SK-N-SH (cell line): ENCODE measurements at regions not wholly inside any gene's neighbourhood (a gene's known extent, or its start where the extent isn't known, plus 50 kb on each side); places are given as distances from the start of the nearest gene placed in this dataset.

ENCODE experiments used
- CTCF ChIA-PET: fragments of 300-600, 350-600 bp; formaldehyde crosslinking; extraction: SDS; loops from one replicate; lab custom pipeline; 2021; lab: Yijun Ruan, JAX
- POLR2A ChIA-PET: fragments of 350-600 bp; sonication (Branson Sonifier 250); formaldehyde crosslinking; extraction: SDS; loops from one replicate; lab custom pipeline; 2020; ENCODE audit warnings: antibody characterized with exemption, inconsistent platforms; lab: Yijun Ruan, JAX
- DNase-seq: peaks from one replicate; pipeline ENCODE4 v3.0.0; 2012
- H2AFZ ChIP-seq: fragments of 200-600 bp; sonication (generic); 2 replicates; pipeline ENCODE4 v1.8.1; 2016; ENCODE audit warnings: antibody characterized with exemption, mild to moderate bottlenecking, low read depth
- H3F3A ChIP-seq: fragments of 200-600 bp; sonication (generic); replicated peaks from 2 replicates; pipeline ENCODE3; 2016; ENCODE audit warnings: antibody characterized with exemption, mild to moderate bottlenecking; ENCODE audit not compliant: insufficient read depth
- H3K27ac ChIP-seq, 2 experiments: fragments of 200-500 bp in 1 of 2; fragments of 200-600 bp in 1 of 2; sonication (Bioruptor generic) in 1 of 2; sonication (generic), shearing (Covaris generic) in 1 of 2; 2 replicates each; pipeline versions ENCODE4 v1.5.1 to v1.6.1; 2014 to 2016; ENCODE audit warnings: low read depth in 2 of 2, inconsistent platforms in 1 of 2, low read length in 1 of 2, mild to moderate bottlenecking in 1 of 2, mixed read lengths in 1 of 2
- H3K27me3 ChIP-seq: fragments of 200-600 bp; sonication (generic), shearing (Covaris generic); 2 replicates; pipeline ENCODE4 v1.6.1; 2016; ENCODE audit warnings: mixed run types; ENCODE audit not compliant: insufficient read depth
- H3K36me3 ChIP-seq, 2 experiments: fragments of 200-500 bp in 1 of 2; fragments of 200-600 bp in 1 of 2; sonication (Bioruptor generic) in 1 of 2; sonication (generic) in 1 of 2; replicated peaks in 1 of 2; 2 replicates each; pipeline versions ENCODE3 to v1.5.1; 2014 to 2016; ENCODE audit warnings: low read length in 1 of 2, mild to moderate bottlenecking in 1 of 2; ENCODE audit not compliant: insufficient read depth in 2 of 2, control insufficient read depth in 1 of 2
- H3K4me1 ChIP-seq, 2 experiments: fragments of 200-500 bp in 1 of 2; fragments of 200-600 bp in 1 of 2; sonication (Bioruptor generic) in 1 of 2; sonication (generic), shearing (Covaris generic) in 1 of 2; 2 replicates each; pipeline versions ENCODE4 v1.5.1 to v1.6.1; 2014 to 2016; ENCODE audit warnings: low read depth in 1 of 2, low read length in 1 of 2, mixed run types in 1 of 2; ENCODE audit not compliant: insufficient read depth in 2 of 2, control insufficient read depth in 1 of 2
- H3K4me2 ChIP-seq: fragments of 200-600 bp; sonication (generic), shearing (Covaris generic); 2 replicates; pipeline ENCODE4 v1.6.1; 2017; ENCODE audit warnings: mixed run types
- H3K4me3 ChIP-seq, 2 experiments: fragments of 200-500 bp in 1 of 2; fragments of 200-600 bp in 1 of 2; sonication (Bioruptor generic) in 1 of 2; sonication (generic), shearing (Covaris generic) in 1 of 2; 2 replicates each; pipeline versions ENCODE4 v1.5.1 to v1.8.1; 2014 to 2016; ENCODE audit warnings: low read depth in 2 of 2, inconsistent platforms in 1 of 2, low read length in 1 of 2, mild to moderate bottlenecking in 1 of 2, mixed read lengths in 1 of 2, moderate library complexity in 1 of 2
- H3K79me2 ChIP-seq: fragments of 200-600 bp; sonication (generic); 2 replicates; pipeline ENCODE4 v1.8.1; 2017; ENCODE audit warnings: mild to moderate bottlenecking; ENCODE audit not compliant: insufficient read depth
- H3K9ac ChIP-seq: fragments of 200-600 bp; sonication (generic); 2 replicates; pipeline ENCODE4 v1.6.1; 2017; ENCODE audit warnings: mixed run types
- H3K9me2 ChIP-seq: fragments of 200-600 bp; sonication (generic); 2 replicates; pipeline ENCODE4 v1.6.1; 2017; ENCODE audit warnings: mixed run types
- H3K9me3 ChIP-seq: fragments of 200-600 bp; sonication (generic); 2 replicates; pipeline ENCODE4 v1.6.1; 2017; ENCODE audit warnings: mixed run types, mild to moderate bottlenecking, moderate library complexity
- H4K20me1 ChIP-seq: fragments of 200-600 bp; sonication (generic); 2 replicates; pipeline ENCODE4 v1.6.1; 2017; ENCODE audit warnings: mild to moderate bottlenecking, mixed run types; ENCODE audit not compliant: insufficient read depth
- CTCF ChIP-seq: fragments of 200-600 bp; sonication (generic); IDR thresholded peaks from 2 replicates; pipeline ENCODE4 v1.6.1; 2017; ENCODE audit warnings: antibody characterized with exemption, mild to moderate bottlenecking, moderate library complexity
- FOSL2 ChIP-seq: IDR thresholded peaks from 2 replicates; pipeline ENCODE4 v1.4.0; 2012; ENCODE audit warnings: low read depth, mild to moderate bottlenecking, moderate library complexity, borderline replicate concordance
- FOXM1 ChIP-seq: IDR thresholded peaks from 2 replicates; pipeline ENCODE4 v1.4.0; 2012; ENCODE audit warnings: low read depth, mild to moderate bottlenecking
- GABPA ChIP-seq: IDR thresholded peaks from 2 replicates; pipeline ENCODE4 v1.4.0; 2012; ENCODE audit warnings: low read depth, mild to moderate bottlenecking
- JUND ChIP-seq: IDR thresholded peaks from 2 replicates; pipeline ENCODE4 v1.4.0; 2012
- MAX ChIP-seq: IDR thresholded peaks from 2 replicates; pipeline ENCODE4 v1.4.0; 2012; ENCODE audit warnings: low read depth
- MEF2A ChIP-seq: IDR thresholded peaks from 2 replicates; pipeline ENCODE4 v1.4.0; 2012; ENCODE audit warnings: low read depth, borderline replicate concordance
- NFIC ChIP-seq: IDR thresholded peaks from 2 replicates; pipeline ENCODE4 v1.4.0; 2012; ENCODE audit warnings: borderline replicate concordance
- NRF1 ChIP-seq: IDR thresholded peaks from 2 replicates; pipeline ENCODE4 v1.6.1; 2012; ENCODE audit warnings: low read depth, mild to moderate bottlenecking, low read length
- PBX3 ChIP-seq: IDR thresholded peaks from 2 replicates; pipeline ENCODE4; 2012
- POLR2AphosphoS5 ChIP-seq: IDR thresholded peaks from 2 replicates; pipeline ENCODE4 v1.6.1; 2012; ENCODE audit warnings: low read depth, low read length
- RAD21 ChIP-seq: IDR thresholded peaks from 2 replicates; pipeline ENCODE4 v1.6.1; 2012; ENCODE audit warnings: mild to moderate bottlenecking, low read length
- RCOR1 ChIP-seq: fragments of 150-350 bp; IDR thresholded peaks from 2 replicates; pipeline ENCODE4 v1.6.1; 2017; ENCODE audit warnings: antibody characterized with exemption, low read length
- REST ChIP-seq: IDR thresholded peaks from 2 replicates; pipeline ENCODE4 v1.6.1; 2012; ENCODE audit warnings: mild to moderate bottlenecking, low read depth, low read length, moderate library complexity
- SIN3A ChIP-seq: IDR thresholded peaks from 2 replicates; pipeline ENCODE4 v1.6.1; 2012; ENCODE audit warnings: low read depth, mild to moderate bottlenecking, low read length, moderate library complexity, borderline replicate concordance
- TAF1 ChIP-seq: IDR thresholded peaks from 2 replicates; pipeline ENCODE4 v1.6.1; 2012; ENCODE audit warnings: low read depth, mild to moderate bottlenecking, low read length, moderate library complexity, borderline replicate concordance
- USF1 ChIP-seq: IDR thresholded peaks from 2 replicates; pipeline ENCODE4 v1.4.0; 2012; ENCODE audit warnings: low read depth, borderline replicate concordance
- ZBTB33 ChIP-seq: IDR thresholded peaks from 2 replicates; pipeline ENCODE4 v1.4.0; 2012; ENCODE audit warnings: low read depth, borderline replicate concordance
- WGBS: methylation state at CpG from one replicate; pipeline ENCODE4 v1.1.6; 2017; ENCODE audit warnings: low lambda C conversion rate; 5-methylcytosine and 5-hydroxymethylcytosine counted together

- Histone ChIP-seq H3K9ac (no peak overlapping the region), H3K4me1 (no peaks in the 10 kb centered on the region), H3K79me2 (no peaks in the 10 kb centered on the region), H4K20me1 (no peaks in the 10 kb centered on the region), H3K9me3 (no peaks in the 10 kb centered on the region), H3K4me3 (no peak overlapping the region), H3K27ac (no peak overlapping the region), H3K4me2 (no peak overlapping the region), H3K27me3 (no peaks in the 10 kb centered on the region), H3K9me2 (no peaks in the 10 kb centered on the region), H2AFZ (no peak overlapping the region), H3F3A (no peaks in the 10 kb centered on the region), H3K36me3 (no peaks in the 10 kb centered on the region)
- ChIA-PET POLR2A (no interaction called here), CTCF (interaction anchor here (4.0 kb wide), 1 partner anchor 1105 kb away, joined by 16 read pairs; the partner anchor contains the start of gene BASP1)
- DNase-seq = no peak
- TF ChIP-seq FOXM1 = no peak
- no peak for TF ChIP-seq TAF1
- no peak for TF ChIP-seq POLR2AphosphoS5
- no peak for TF ChIP-seq RCOR1
- TF ChIP-seq GABPA = no peak
- TF ChIP-seq JUND = no peak
- TF ChIP-seq FOSL2 = no peak
- no peak for TF ChIP-seq NRF1
- TF ChIP-seq MEF2A = no peak
- no peak for TF ChIP-seq MAX
- no peak for TF ChIP-seq NFIC
- TF ChIP-seq PBX3 = no peak
- TF ChIP-seq CTCF = no peak
- TF ChIP-seq RAD21 = no peak
- WGBS = 1% methylated on average over 5 of the region's 5 CpGs
These were observed 687.1 kb downstream of the TAF11L14 start for GRCh38 chr5:18321262-18321942.

GRCh38 chr5:18323891-18324290 is 689.6 kb downstream of the TAF11L14 start:
- Histone ChIP-seq H3K9ac (no peak overlapping the region), H4K20me1 (no peaks in the 10 kb centered on the region), H3K9me2 (no peaks in the 10 kb centered on the region), H3K36me3 (no peaks in the 10 kb centered on the region), H3K79me2 (no peaks in the 10 kb centered on the region), H3F3A (no peaks in the 10 kb centered on the region), H3K27ac (no peak overlapping the region), H3K9me3 (no peaks in the 10 kb centered on the region), H3K4me3 (no peak overlapping the region)
- CTCF ChIA-PET = interaction anchor here (0.6 kb wide), 1 partner anchor 141 kb away, joined by 3 read pairs; no protein-coding TSS in a partner anchor
- DNase-seq = no peak
- WGBS = 49% methylated on average over 2 of the region's 2 CpGs
- no peak for TF ChIP-seq RCOR1
- no peak for TF ChIP-seq USF1
- no peak for TF ChIP-seq SIN3A
- no peak for TF ChIP-seq MAX
- no peak for TF ChIP-seq REST
- TF ChIP-seq ZBTB33 = no peak
- no peak for TF ChIP-seq FOXM1
- TF ChIP-seq, all 33 proteins: peak for 0
- Histone ChIP-seq H3K4me2 (no peak overlapping the region), H2AFZ (no peak overlapping the region), H3K4me1 (no peaks in the 10 kb centered on the region), H3K27me3 (no peaks in the 10 kb centered on the region)
- POLR2A ChIA-PET = no interaction called here
